ENCODE measurements at regions not wholly inside any gene's neighbourhood (a gene's known extent, or its start where the extent isn't known, plus 50 kb on each side); places are given as distances from the start of the nearest gene placed in this dataset.

DNA sequence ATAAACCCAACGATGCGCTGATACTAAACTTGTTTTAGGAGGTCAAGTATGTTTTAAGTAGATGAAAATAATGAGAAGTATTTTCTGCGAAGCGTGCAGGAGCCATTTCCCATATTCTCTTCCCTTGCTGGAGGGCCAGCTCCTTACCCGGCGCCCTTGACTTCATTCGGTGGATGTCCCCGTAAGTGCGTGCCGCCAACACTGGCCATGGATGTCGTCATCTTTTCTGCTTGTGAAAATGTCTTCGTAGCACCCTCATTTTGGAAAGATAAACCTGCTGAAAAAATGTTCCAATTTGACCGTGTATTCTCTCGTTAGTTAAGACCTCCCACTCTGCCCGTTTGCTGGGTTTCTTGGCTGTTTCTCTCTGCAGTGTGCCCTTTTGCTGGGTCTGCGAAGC lies 127.5 kb downstream of the RTP5 start:
- TF ChIP-seq, protein P1, sequence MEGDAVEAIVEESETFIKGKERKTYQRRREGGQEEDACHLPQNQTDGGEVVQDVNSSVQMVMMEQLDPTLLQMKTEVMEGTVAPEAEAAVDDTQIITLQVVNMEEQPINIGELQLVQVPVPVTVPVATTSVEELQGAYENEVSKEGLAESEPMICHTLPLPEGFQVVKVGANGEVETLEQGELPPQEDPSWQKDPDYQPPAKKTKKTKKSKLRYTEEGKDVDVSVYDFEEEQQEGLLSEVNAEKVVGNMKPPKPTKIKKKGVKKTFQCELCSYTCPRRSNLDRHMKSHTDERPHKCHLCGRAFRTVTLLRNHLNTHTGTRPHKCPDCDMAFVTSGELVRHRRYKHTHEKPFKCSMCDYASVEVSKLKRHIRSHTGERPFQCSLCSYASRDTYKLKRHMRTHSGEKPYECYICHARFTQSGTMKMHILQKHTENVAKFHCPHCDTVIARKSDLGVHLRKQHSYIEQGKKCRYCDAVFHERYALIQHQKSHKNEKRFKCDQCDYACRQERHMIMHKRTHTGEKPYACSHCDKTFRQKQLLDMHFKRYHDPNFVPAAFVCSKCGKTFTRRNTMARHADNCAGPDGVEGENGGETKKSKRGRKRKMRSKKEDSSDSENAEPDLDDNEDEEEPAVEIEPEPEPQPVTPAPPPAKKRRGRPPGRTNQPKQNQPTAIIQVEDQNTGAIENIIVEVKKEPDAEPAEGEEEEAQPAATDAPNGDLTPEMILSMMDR (IDR thresholded peaks at IDR 0.05; ENCODE audit: control extremely low read depth in 1 of 3, insufficient read depth in 1 of 3, low read depth in 1 of 3, low read length in 3 of 3): no peak
- TF ChIP-seq EZH2 (IDR thresholded peaks at IDR 0.05; ENCODE audit: low read depth, low read length, severe bottlenecking) (no peak), TAF1 (IDR thresholded peaks at IDR 0.05; ENCODE audit: low read depth, low read length) (no peak), SP1 (IDR thresholded peaks at IDR 0.05; ENCODE audit: low read depth, low read length) (no peak), USF2 (IDR thresholded peaks at IDR 0.05; ENCODE audit: low read length) (no peak), POLR2AphosphoS5 (IDR thresholded peaks at IDR 0.05; ENCODE audit: low read depth, low read length) (no peak), RFX5 (IDR thresholded peaks at IDR 0.05; ENCODE audit: borderline replicate concordance, low read depth, low read length) (no peak), POLR2A (IDR thresholded peaks at IDR 0.05; ENCODE audit: control extremely low read depth in 1 of 2, low read depth in 2 of 2, low read length in 2 of 2) (no peak), EP300 (IDR thresholded peaks at IDR 0.05; ENCODE audit: borderline replicate concordance in 1 of 2, low read depth in 2 of 2, low read length in 2 of 2) (no peak), SUZ12 (IDR thresholded peaks at IDR 0.05; ENCODE audit: low read length) (no peak), GABPA (IDR thresholded peaks at IDR 0.05; ENCODE audit: borderline replicate concordance, insufficient read depth, low read length) (no peak), MAX (IDR thresholded peaks at IDR 0.05) (no peak)
- TF ChIP-seq, protein P2, sequence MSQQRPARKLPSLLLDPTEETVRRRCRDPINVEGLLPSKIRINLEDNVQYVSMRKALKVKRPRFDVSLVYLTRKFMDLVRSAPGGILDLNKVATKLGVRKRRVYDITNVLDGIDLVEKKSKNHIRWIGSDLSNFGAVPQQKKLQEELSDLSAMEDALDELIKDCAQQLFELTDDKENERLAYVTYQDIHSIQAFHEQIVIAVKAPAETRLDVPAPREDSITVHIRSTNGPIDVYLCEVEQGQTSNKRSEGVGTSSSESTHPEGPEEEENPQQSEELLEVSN (IDR thresholded peaks at IDR 0.05): no peak

Measured in H1 (cell line).